GM12892 (cell line): ENCODE measurements at regions not wholly inside any gene's neighbourhood (a gene's known extent, or its start where the extent isn't known, plus 50 kb on each side); places are given as distances from the start of the nearest gene placed in this dataset.

Experiments used
- POLR2A ChIP-seq: IDR thresholded peaks from 2 replicates; pipeline ENCODE4 v1.6.1; 2011; ENCODE audit warnings: low read depth, low read length, control low read depth
- POLR2AphosphoS5 ChIP-seq: IDR thresholded peaks from 2 replicates; pipeline ENCODE4 v1.6.1; 2011; ENCODE audit warnings: low read depth, low read length, control low read depth

- TF ChIP-seq POLR2A (no peak), POLR2AphosphoS5 (no peak)
Measured at GRCh38 chr5:159854916-159855315, 61.4 kb upstream of the ADRA1B start.
